Activated CD4-positive, alpha-beta T cell treated with anti-CD3 and anti-CD28 coated beads for 4 hours (primary cell): ENCODE measurements at regions not wholly inside any gene's neighbourhood (a gene's known extent, or its start where the extent isn't known, plus 50 kb on each side); places are given as distances from the start of the nearest gene placed in this dataset.
"Not testable (repeated sequence)": the region's sequence is repeated elsewhere in the genome, so short reads cannot be mapped to it uniquely, and the experiment has no call there.

Experiments
- DNase-seq, 2 donors: peaks; one replicate each; pipeline ENCODE4 v3.0.0-alpha.2; 2020

GRCh38 chr14:71616013-71616412 is 316.2 kb upstream of the RGS6 start:
- DNase-seq, result no peak

GRCh38 chr14:71618047-71618446 is 314.2 kb upstream of the RGS6 start:
- no peak for DNase-seq

- no peak for DNase-seq
These were observed 313.5 kb upstream of the RGS6 start for GRCh38 chr14:71618716-71619115.

GRCh38 chr14:71619472-71619871 is 312.8 kb upstream of the RGS6 start:
- DNase-seq, result no peak

GRCh38 chr14:71620401-71620800 is 311.8 kb upstream of the RGS6 start:
- DNase-seq, result no peak

GRCh38 chr14:71621276-71621675 is 311.0 kb upstream of the RGS6 start:
- DNase-seq, result no peak

- DNase-seq, result no peak
These were observed 310.1 kb upstream of the RGS6 start for GRCh38 chr14:71621980-71622605.

- no peak for DNase-seq
These were observed 308.3 kb upstream of the RGS6 start for GRCh38 chr14:71623939-71624338.

GRCh38 chr14:71625175-71625574 is 307.1 kb upstream of the RGS6 start:
- DNase-seq, result no peak

- no peak for DNase-seq
These were observed 306.1 kb upstream of the RGS6 start for GRCh38 chr14:71625891-71626701.

- DNase-seq, result no peak
These were observed 303.8 kb upstream of the RGS6 start for GRCh38 chr14:71628433-71628832.

- no peak for DNase-seq
These were observed 303.0 kb upstream of the RGS6 start for GRCh38 chr14:71629250-71629649.

GRCh38 chr14:71629765-71630492 is 302.3 kb upstream of the RGS6 start:
- no peak for DNase-seq

- not testable (repeated sequence) for DNase-seq
These were observed 301.2 kb upstream of the RGS6 start for GRCh38 chr14:71631030-71631429.

GRCh38 chr14:71632440-71632946 is 299.7 kb upstream of the RGS6 start:
- no peak for DNase-seq

- DNase-seq, result no peak
These were observed 296.2 kb upstream of the RGS6 start for GRCh38 chr14:71636076-71636475.

GRCh38 chr14:71636820-71637471 is 295.3 kb upstream of the RGS6 start:
- no peak for DNase-seq

GRCh38 chr14:71638523-71639196 is 293.6 kb upstream of the RGS6 start:
- DNase-seq, result no peak

GRCh38 chr14:71642715-71643114 is 289.5 kb upstream of the RGS6 start:
- no peak for DNase-seq

- DNase-seq, result no peak
These were observed 286.6 kb upstream of the RGS6 start for GRCh38 chr14:71645656-71646055.

GRCh38 chr14:71646518-71646917 is 285.7 kb upstream of the RGS6 start:
- DNase-seq, result no peak

- no peak for DNase-seq
These were observed 285.0 kb upstream of the RGS6 start for GRCh38 chr14:71647086-71647784.
